Activated CD8-positive, alpha-beta memory T cell treated with anti-CD3 and anti-CD28 coated beads, Interleukin-2, amount 50 U/mL, for 24 hours (primary cell): ENCODE measurements at regions not wholly inside any gene's neighbourhood (a gene's known extent, or its start where the extent isn't known, plus 50 kb on each side); places are given as distances from the start of the nearest gene placed in this dataset.

ENCODE experiments used
- DNase-seq: peaks from one replicate; pipeline ENCODE4 v3.0.0-alpha.2; 2020; ENCODE audit errors: extremely low read depth

GRCh38 chr3:194265996-194266964, 84.8 kb downstream of the CPN2 start:
- no peak for DNase-seq

GRCh38 chr3:194267744-194268653, 83.1 kb downstream of the CPN2 start:
- DNase-seq, result no peak

- no peak for DNase-seq
Measured at GRCh38 chr3:194268654-194269512, 82.2 kb downstream of the CPN2 start.

- no peak for DNase-seq
Measured at GRCh38 chr3:194269610-194270145, 81.5 kb downstream of the CPN2 start.

GRCh38 chr3:194270627-194271459, 80.3 kb downstream of the CPN2 start:
- no peak for DNase-seq

GRCh38 chr3:194271460-194272035, 79.6 kb downstream of the CPN2 start:
- no peak for DNase-seq

- DNase-seq, result no peak
Measured at GRCh38 chr3:194272221-194272620, 78.9 kb downstream of the CPN2 start.

GRCh38 chr3:194272861-194273742, 78.0 kb downstream of the CPN2 start:
- no peak for DNase-seq

GRCh38 chr3:194273743-194274310, 77.3 kb downstream of the CPN2 start:
- DNase-seq, result no peak

- no peak for DNase-seq
Measured at GRCh38 chr3:194274424-194275085, 76.6 kb downstream of the CPN2 start.

GRCh38 chr3:194275291-194275690, 75.8 kb downstream of the CPN2 start:
- DNase-seq, result no peak

GRCh38 chr3:194275721-194276120, 75.4 kb downstream of the CPN2 start:
- DNase-seq, result no peak

GRCh38 chr3:194276768-194277103, 74.4 kb downstream of the CPN2 start:
- no peak for DNase-seq

- DNase-seq, result no peak
Measured at GRCh38 chr3:194277104-194277785, 73.9 kb downstream of the CPN2 start.

GRCh38 chr3:194277786-194278130, 73.4 kb downstream of the CPN2 start:
- no peak for DNase-seq

- DNase-seq, result no peak
Measured at GRCh38 chr3:194278186-194278845, 72.8 kb downstream of the CPN2 start.

- no peak for DNase-seq
Measured at GRCh38 chr3:194279101-194279500, 72.0 kb downstream of the CPN2 start.
